ENCODE measurements at regions not wholly inside any gene's neighbourhood (a gene's known extent, or its start where the extent isn't known, plus 50 kb on each side); places are given as distances from the start of the nearest gene placed in this dataset.

DNA sequence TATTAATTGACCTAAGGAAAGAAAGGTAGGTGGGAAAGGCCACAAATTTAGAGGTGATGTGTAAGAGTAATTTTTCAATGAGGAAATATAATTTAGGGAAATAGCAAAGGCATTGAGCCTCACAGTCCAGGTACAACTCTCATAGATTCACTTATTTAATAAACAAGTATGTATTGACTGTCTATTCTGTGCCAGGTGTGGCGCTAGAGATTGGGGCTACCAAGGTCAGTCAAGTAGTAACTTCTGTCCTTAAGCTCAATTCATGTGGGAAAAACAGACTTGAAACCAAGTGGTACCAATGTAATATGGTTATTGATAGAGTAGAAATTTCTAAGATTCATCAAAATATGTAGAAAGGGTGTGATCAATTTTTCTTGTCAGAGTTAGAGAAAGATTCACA is 257.5 kb downstream of the C4orf33 start:
- H3K4me1 ChIP-seq (ENCODE audit: control insufficient read depth, low read depth, low read length), result peaks cover under 1% of the 10 kb centered on the region
- no peaks in the 10 kb centered on the region for H3K27me3 ChIP-seq (ENCODE audit: control insufficient read depth, insufficient read depth, low read length)
- H3K27ac ChIP-seq (ENCODE audit: low read length), result no peak overlapping the region
- H3K4me3 ChIP-seq (ENCODE audit: low read length), result no peak overlapping the region
- no peaks in the 10 kb centered on the region for H3K9me3 ChIP-seq (ENCODE audit: control insufficient read depth, low read depth, low read length)
- no peaks in the 10 kb centered on the region for H3K36me3 ChIP-seq (ENCODE audit: control insufficient read depth, low read depth, low read length)
- H3K9ac ChIP-seq (ENCODE audit: low read length), result no peak overlapping the region

DNA sequence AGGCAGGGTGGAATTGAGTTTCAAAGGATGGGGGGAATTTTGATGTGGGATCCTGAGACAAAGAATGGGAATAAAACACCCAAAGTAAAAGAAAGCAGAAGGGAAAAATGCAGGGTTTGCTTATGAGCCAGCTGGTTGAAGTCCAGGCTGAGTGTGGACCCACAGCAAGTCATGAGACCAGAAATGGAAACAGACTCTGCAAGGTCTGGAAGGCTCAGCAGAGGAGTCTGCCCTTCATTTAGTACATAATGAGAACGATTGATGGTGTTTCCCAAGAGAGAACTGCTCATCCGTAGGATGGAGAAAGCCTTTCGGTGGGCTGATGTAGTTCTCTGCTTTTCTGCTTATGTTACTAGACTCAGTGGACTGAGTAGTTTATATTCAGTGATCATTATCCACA is 259.1 kb downstream of the C4orf33 start:
- H3K27ac ChIP-seq (ENCODE audit: low read length), result no peak overlapping the region
- H3K4me1 ChIP-seq (ENCODE audit: control insufficient read depth, low read depth, low read length), result peaks cover 3% of the 10 kb centered on the region
- no peak overlapping the region for H3K4me3 ChIP-seq (ENCODE audit: low read length)
- H3K9ac ChIP-seq (ENCODE audit: low read length), result no peak overlapping the region
- no peaks in the 10 kb centered on the region for H3K27me3 ChIP-seq (ENCODE audit: control insufficient read depth, insufficient read depth, low read length)
- H3K9me3 ChIP-seq (ENCODE audit: control insufficient read depth, low read depth, low read length), result no peaks in the 10 kb centered on the region
- no peaks in the 10 kb centered on the region for H3K36me3 ChIP-seq (ENCODE audit: control insufficient read depth, low read depth, low read length)

DNA sequence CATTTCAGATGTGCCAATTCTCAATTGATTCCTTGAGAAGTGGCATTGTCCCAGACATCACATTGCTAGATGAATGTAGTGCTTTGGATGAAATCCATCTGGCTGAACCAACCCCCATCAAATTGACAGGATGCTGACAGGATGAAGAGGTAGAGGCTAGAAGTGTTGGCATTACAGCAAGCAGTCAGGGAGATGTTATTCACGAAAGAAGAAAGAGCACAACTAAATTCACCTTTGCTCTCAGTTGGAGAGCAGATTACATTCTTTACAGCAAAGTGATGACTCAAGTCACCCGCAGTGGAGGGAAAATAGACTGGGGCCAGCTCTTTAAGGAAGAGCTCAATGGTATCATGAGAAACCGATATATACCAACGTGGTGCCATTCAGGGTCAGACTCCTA is 259.6 kb downstream of the C4orf33 start:
- Histone ChIP-seq H3K27me3 (ENCODE audit: control insufficient read depth, insufficient read depth, low read length) (no peaks in the 10 kb centered on the region), H3K27ac (ENCODE audit: low read length) (no peak overlapping the region), H3K9ac (ENCODE audit: low read length) (no peak overlapping the region), H3K4me1 (ENCODE audit: control insufficient read depth, low read depth, low read length) (peaks cover 3% of the 10 kb centered on the region), H3K36me3 (ENCODE audit: control insufficient read depth, low read depth, low read length) (no peaks in the 10 kb centered on the region), H3K9me3 (ENCODE audit: control insufficient read depth, low read depth, low read length) (no peaks in the 10 kb centered on the region), H3K4me3 (ENCODE audit: low read length) (no peak overlapping the region)

DNA sequence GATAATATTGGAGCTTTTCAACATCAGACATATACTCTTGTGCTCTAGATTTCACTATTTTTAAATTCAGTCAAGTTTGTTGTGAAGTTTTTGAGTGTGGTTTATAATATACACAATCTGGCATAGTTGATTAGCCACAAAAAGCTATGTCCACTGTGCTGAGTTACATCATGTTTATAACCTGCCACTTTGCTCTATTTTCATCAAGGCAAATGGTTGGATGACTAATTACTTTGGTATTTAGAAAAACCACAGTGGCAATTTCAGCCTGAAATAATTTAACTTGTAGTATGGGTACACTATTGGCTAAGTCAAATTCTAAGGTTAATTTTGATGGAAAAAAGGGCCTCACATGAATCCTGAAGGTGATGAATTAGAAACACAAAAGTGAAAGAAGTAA is 262.6 kb downstream of the C4orf33 start:
- Histone ChIP-seq H3K4me3 (ENCODE audit: low read length) (no peak overlapping the region), H3K9ac (ENCODE audit: low read length) (no peak overlapping the region), H3K4me1 (ENCODE audit: control insufficient read depth, low read depth, low read length) (peaks cover 8% of the 10 kb centered on the region), H3K27me3 (ENCODE audit: control insufficient read depth, insufficient read depth, low read length) (no peaks in the 10 kb centered on the region), H3K9me3 (ENCODE audit: control insufficient read depth, low read depth, low read length) (no peaks in the 10 kb centered on the region), H3K36me3 (ENCODE audit: control insufficient read depth, low read depth, low read length) (no peaks in the 10 kb centered on the region), H3K27ac (ENCODE audit: low read length) (no peak overlapping the region)

DNA sequence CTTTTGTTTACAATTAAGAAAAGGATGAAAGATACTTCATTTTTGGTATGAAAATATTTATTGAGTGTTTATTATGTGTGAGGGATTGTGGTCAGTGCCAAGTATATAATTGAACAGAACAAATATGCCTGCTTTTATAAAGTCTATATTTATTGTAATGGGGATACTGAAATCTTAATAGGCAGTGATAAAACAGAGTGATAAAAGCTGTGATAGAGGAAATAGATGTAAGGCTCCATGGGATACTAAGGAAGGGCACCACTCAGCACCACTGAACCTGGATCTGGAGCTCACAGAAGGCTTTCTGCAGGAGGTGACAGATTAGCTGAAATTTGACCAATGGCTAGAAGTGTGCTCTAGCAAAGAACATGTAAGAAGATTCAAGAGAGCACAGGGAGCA is 263.5 kb downstream of the C4orf33 start:
- Histone ChIP-seq H3K9ac (ENCODE audit: low read length) (no peak overlapping the region), H3K4me1 (ENCODE audit: control insufficient read depth, low read depth, low read length) (peaks cover 8% of the 10 kb centered on the region), H3K4me3 (ENCODE audit: low read length) (no peak overlapping the region), H3K27me3 (ENCODE audit: control insufficient read depth, insufficient read depth, low read length) (no peaks in the 10 kb centered on the region), H3K27ac (ENCODE audit: low read length) (no peak overlapping the region), H3K9me3 (ENCODE audit: control insufficient read depth, low read depth, low read length) (no peaks in the 10 kb centered on the region), H3K36me3 (ENCODE audit: control insufficient read depth, low read depth, low read length) (no peaks in the 10 kb centered on the region)

DNA sequence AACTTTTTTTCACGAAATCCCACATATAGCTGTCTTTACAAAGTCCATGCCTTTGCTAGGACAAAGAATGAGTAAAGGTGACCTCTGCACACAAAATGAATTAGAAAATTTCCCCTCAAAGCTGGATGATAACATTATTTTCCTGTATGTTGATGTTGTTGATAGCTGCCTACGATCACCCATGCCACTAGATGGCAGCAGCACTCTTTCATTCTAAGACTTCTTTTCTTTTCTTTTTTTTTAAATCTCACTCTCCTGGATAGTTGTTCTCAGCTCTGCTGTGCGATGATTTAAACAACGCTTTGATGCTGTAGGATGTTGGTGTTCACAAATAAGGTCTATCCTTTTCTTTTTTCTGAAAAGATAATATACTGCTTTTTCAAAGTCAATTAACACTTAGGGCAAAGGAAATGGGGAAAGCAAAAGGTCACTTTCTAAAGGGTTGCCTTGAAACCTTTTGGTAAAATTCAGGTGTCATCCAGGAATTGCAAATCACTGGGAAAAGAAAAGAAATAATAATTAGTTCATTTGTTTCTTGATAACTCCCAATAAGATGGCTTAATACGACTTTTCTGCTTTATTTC is 266.8 kb downstream of the C4orf33 start:
- H3K4me3 ChIP-seq (ENCODE audit: low read length), result no peak overlapping the region

DNA sequence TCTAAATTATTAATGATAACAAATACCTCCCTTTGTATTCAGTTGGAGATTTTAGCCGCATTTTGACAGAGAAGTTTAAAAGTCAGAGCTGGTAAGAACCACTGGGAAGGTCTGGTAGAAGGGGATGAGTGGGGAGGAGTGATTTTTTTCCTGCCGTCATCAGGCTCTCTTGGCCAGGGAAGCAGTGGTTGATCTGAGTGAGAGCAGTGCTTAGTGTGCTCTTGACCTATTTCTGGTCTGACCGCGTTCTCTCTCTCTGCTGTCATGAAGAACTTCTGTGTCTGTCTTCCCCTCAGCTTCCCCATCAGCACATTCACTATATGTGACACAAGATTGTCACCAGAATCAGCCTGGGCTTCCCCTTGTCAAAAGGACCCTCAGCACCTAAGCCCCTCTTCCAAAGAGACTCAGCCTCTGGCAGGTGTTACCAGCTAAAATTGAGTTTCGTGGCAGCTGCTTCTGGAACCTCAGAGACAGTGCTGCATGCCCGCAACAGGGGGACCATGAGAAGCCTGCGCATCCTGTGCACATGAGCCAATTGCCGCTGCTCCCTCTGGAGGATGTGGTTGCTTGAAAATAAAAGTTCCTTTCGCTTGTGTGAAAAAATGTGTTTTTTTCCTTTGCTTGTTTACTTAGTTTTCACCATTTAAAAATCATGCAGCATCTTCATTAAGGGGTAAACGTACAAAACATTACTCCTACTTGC is 268.9 kb downstream of the C4orf33 start:
- H3K4me3 ChIP-seq (ENCODE audit: low read length), result no peak overlapping the region
- peaks cover 5% of the 10 kb centered on the region for H3K4me1 ChIP-seq (ENCODE audit: control insufficient read depth, low read depth, low read length)
- no peak overlapping the region for H3K9ac ChIP-seq (ENCODE audit: low read length)
- H3K36me3 ChIP-seq (ENCODE audit: control insufficient read depth, low read depth, low read length), result no peaks in the 10 kb centered on the region
- H3K27ac ChIP-seq (ENCODE audit: low read length), result no peak overlapping the region
- no peaks in the 10 kb centered on the region for H3K27me3 ChIP-seq (ENCODE audit: control insufficient read depth, insufficient read depth, low read length)
- H3K9me3 ChIP-seq (ENCODE audit: control insufficient read depth, low read depth, low read length), result no peaks in the 10 kb centered on the region

More for the DNA sequence above, 266.8 kb downstream of the C4orf33 start:
- no peaks in the 10 kb centered on the region for H3K9me3 ChIP-seq (ENCODE audit: control insufficient read depth, low read depth, low read length)
- no peaks in the 10 kb centered on the region for H3K27me3 ChIP-seq (ENCODE audit: control insufficient read depth, insufficient read depth, low read length)
- peaks cover 8% of the 10 kb centered on the region for H3K4me1 ChIP-seq (ENCODE audit: control insufficient read depth, low read depth, low read length)
- H3K27ac ChIP-seq (ENCODE audit: low read length), result no peak overlapping the region
- H3K9ac ChIP-seq (ENCODE audit: low read length), result no peak overlapping the region
- H3K36me3 ChIP-seq (ENCODE audit: control insufficient read depth, low read depth, low read length), result no peaks in the 10 kb centered on the region

DNA sequence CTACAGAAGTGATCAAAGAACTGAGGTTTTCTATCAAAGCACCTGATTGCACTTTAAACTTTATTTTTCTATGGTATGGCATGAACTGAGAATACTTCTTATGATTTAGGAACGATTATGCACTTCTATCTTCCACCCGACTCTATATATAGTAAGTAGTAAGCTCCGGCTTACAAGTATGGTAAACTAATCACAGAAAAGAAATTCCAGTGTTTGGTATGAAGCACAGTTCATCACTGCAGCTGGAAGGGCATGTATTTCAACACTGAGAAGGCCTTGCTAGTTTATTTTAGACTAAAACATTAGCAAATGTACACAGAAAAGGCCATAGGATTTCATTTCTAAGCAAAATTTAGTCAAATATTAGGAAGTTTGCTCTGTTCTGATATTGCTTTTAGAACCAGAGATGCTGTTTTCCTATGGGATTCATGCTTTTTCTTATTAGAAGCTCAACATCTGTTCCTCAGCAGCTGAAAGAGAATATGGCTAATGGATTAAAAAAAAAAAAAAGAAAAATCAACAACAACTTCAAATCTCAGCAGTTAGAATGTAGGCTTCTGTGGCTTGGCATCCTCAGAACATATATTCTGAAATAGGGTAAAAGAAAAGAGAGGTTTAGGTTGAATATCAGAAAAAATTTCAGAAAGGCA is 273.5 kb downstream of the C4orf33 start:
- Histone ChIP-seq H3K27ac (ENCODE audit: low read length) (no peak overlapping the region), H3K27me3 (ENCODE audit: control insufficient read depth, insufficient read depth, low read length) (no peaks in the 10 kb centered on the region), H3K36me3 (ENCODE audit: control insufficient read depth, low read depth, low read length) (no peaks in the 10 kb centered on the region), H3K9ac (ENCODE audit: low read length) (no peak overlapping the region), H3K4me3 (ENCODE audit: low read length) (no peak overlapping the region), H3K4me1 (ENCODE audit: control insufficient read depth, low read depth, low read length) (no peaks in the 10 kb centered on the region), H3K9me3 (ENCODE audit: control insufficient read depth, low read depth, low read length) (no peaks in the 10 kb centered on the region)

DNA sequence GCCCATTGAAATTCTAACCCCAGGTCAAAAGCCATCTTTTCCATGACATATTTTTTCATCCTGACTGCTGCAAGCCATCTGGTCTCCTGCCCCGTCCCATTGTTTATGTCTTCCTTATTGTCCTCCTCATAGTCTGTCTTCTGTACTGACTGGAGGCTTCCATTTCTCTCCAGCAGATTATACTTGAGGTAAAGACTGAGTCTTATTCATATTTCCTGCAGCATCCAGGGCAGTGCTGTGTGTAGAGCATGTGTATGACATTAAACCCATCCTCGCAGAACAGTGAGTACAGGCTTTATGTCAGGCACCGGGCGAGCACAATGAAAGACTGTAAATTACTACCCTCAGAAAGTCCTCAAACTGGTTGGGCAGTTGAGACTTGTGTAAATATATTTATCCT is 275.1 kb downstream of the C4orf33 start:
- H3K9me3 ChIP-seq (ENCODE audit: control insufficient read depth, low read depth, low read length), result no peaks in the 10 kb centered on the region
- no peak overlapping the region for H3K27ac ChIP-seq (ENCODE audit: low read length)
- H3K36me3 ChIP-seq (ENCODE audit: control insufficient read depth, low read depth, low read length), result no peaks in the 10 kb centered on the region
- H3K27me3 ChIP-seq (ENCODE audit: control insufficient read depth, insufficient read depth, low read length), result no peaks in the 10 kb centered on the region
- H3K4me3 ChIP-seq (ENCODE audit: low read length), result no peak overlapping the region
- no peak overlapping the region for H3K9ac ChIP-seq (ENCODE audit: low read length)
- no peaks in the 10 kb centered on the region for H3K4me1 ChIP-seq (ENCODE audit: control insufficient read depth, low read depth, low read length)

DNA sequence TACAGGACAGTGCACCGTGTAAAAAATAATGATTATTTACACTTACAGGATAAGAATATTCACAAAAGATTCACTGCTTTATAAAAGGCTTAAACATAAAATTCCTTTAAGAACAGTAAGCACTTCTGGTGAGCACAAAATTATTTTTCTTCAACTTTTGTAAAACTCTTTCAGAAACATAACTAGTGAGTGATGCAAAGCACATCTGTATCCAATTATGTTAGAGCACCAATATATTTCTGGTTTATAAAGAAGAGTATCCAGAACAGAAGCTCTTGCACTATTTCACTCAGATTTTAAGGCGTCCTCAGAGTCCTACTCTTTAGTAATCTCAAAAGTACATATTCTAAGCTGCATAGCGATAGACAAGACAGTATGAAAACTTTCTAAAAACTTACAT is 276.0 kb downstream of the C4orf33 start:
- no peaks in the 10 kb centered on the region for H3K36me3 ChIP-seq (ENCODE audit: control insufficient read depth, low read depth, low read length)
- H3K9me3 ChIP-seq (ENCODE audit: control insufficient read depth, low read depth, low read length), result no peaks in the 10 kb centered on the region
- H3K4me3 ChIP-seq (ENCODE audit: low read length), result no peak overlapping the region
- no peaks in the 10 kb centered on the region for H3K27me3 ChIP-seq (ENCODE audit: control insufficient read depth, insufficient read depth, low read length)
- no peak overlapping the region for H3K9ac ChIP-seq (ENCODE audit: low read length)
- no peak overlapping the region for H3K27ac ChIP-seq (ENCODE audit: low read length)
- no peaks in the 10 kb centered on the region for H3K4me1 ChIP-seq (ENCODE audit: control insufficient read depth, low read depth, low read length)

DNA sequence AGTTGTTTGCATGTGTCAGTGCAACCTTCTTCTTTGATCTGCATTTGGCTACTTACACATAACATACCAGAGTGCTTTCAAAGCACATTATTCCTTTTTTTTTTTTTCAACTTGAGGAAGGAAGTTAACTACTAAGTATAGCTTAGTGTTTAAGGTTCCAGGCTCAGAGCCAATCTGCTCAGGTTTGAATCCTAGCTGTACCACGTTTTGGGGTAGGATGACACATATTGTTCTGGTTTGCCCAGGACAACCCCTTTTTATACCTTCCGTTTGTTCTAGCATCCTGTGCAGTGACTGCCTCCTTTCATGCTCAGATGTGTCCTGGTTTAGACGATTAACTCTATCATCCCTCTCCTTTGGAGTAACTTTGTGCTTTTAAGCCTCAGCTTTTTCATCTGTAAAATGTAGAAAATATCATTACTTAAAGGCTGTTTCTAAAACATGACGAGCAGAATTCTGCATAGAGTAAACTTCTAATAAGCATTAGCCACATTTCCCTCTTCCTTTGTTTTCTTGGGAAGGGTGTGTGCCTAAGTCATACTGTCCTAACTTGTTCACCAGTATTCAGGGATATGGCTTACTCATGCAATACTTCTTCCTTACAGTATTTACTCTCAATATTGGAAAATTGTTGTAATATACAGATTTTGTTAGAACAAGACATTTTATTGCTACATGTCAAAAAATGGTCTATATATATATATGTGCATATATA is 281.3 kb downstream of the C4orf33 start:
- no peak overlapping the region for H3K9ac ChIP-seq (ENCODE audit: low read length)
- H3K27ac ChIP-seq (ENCODE audit: low read length), result no peak overlapping the region
- no peak overlapping the region for H3K4me3 ChIP-seq (ENCODE audit: low read length)
- no peaks in the 10 kb centered on the region for H3K9me3 ChIP-seq (ENCODE audit: control insufficient read depth, low read depth, low read length)
- H3K27me3 ChIP-seq (ENCODE audit: control insufficient read depth, insufficient read depth, low read length), result no peaks in the 10 kb centered on the region
- no peaks in the 10 kb centered on the region for H3K4me1 ChIP-seq (ENCODE audit: control insufficient read depth, low read depth, low read length)
- H3K36me3 ChIP-seq (ENCODE audit: control insufficient read depth, low read depth, low read length), result no peaks in the 10 kb centered on the region

Data from iPS-18a (cell line).